ENCODE measurements at regions not wholly inside any gene's neighbourhood (a gene's known extent, or its start where the extent isn't known, plus 50 kb on each side); places are given as distances from the start of the nearest gene placed in this dataset.

DNA sequence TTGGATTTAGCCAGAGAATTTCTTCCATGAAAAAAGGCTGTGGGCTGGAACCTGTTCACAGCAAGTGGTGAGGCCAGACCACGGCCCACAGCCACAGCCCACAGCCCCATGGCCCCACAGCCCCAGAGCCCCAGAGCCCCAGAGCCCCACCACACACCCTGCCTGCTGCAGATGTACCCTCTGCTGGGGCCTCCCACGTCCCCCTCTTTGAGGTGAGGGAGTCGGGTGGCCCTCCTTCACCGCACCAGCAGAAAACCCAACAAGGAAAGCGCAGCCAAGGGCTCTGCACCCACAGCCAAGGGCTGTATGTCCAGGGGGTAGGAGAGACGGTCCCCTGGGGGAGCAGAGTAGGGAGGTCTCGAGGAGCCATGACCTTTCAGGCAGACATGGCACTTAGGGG lies 327.5 kb upstream of the DIO3 start:
- H3K4me1 Mint-ChIP-seq = no peaks in the 10 kb centered on the region
- CTCF ChIA-PET = interaction anchor here (2.3 kb wide), 1 partner anchor 382 kb away, joined by 11 read pairs; no protein-coding TSS in a partner anchor

DNA sequence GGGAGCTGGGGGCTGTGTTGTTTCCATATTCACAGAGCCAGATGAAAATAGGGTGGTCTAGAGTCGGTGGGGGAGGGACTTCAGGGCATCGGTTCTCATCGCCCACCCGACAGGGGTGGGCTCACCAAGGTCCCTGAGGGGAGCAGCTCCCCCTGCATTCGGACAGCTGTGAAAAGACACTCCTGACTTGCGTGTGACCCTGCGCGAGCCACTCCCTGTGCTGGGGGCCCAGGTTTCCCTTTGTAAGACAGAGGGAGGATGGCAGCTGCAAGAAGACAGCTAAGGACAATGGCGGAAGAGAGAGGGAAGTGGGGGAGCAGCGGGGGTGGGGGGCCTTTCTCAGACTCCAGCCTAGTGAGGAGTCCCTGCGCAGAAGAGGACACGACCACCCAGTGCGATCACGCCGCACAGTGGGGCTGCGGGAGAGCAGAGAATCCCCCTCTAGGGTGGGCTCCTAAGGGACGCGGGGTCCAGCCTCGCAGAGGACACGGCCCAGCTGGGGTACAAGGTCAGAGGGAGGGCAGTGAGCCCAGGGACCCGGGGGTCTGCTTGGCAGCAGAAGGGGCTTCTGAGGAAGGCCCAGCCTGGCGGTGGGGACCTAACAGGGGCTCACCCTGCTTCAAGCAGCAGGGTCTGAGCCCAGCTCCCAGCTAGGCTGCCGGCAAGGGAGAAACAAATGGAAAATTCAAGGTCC lies 326.9 kb upstream of the DIO3 start:
- H3K9me3 Mint-ChIP-seq = no peaks in the 10 kb centered on the region
- DNase-seq = no peak
- CTCF ChIA-PET = interaction anchor here (2.3 kb wide), 1 partner anchor 383 kb away, joined by 11 read pairs; no protein-coding TSS in a partner anchor
- H3K36me3 Mint-ChIP-seq = no peaks in the 10 kb centered on the region
- no peaks in the 10 kb centered on the region for H3K4me1 Mint-ChIP-seq
- H3K27ac Mint-ChIP-seq = no peak overlapping the region
- no peak overlapping the region for H3K4me3 Mint-ChIP-seq
- H3K27me3 Mint-ChIP-seq = peaks cover 4% of the 10 kb centered on the region

More for the DNA sequence above, 327.5 kb upstream of the DIO3 start:
- no peak overlapping the region for H3K4me3 Mint-ChIP-seq
- no peaks in the 10 kb centered on the region for H3K9me3 Mint-ChIP-seq
- peaks cover 4% of the 10 kb centered on the region for H3K27me3 Mint-ChIP-seq
- no peak for DNase-seq
- H3K36me3 Mint-ChIP-seq = no peaks in the 10 kb centered on the region
- H3K27ac Mint-ChIP-seq = no peak overlapping the region

DNA sequence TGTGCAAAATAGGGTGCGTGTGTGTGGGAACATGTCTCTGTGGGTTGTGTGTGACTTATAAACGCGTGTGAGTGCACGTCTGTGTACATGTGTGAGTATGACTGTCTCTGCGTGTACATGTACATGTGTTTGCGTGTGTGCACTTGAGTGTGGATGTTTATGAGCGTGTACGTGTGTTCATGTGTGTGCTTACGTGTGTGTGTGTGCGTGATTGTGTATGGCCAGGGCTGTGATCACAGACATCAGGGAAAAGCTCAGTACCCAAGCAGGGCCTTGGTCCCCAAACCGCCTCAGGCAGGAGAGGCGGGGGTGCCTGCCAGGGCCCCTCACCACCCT lies 326.3 kb upstream of the DIO3 start:
- H3K9me3 Mint-ChIP-seq = no peaks in the 10 kb centered on the region
- CTCF ChIA-PET = interaction anchor here (2.3 kb wide), 1 partner anchor 384 kb away, joined by 11 read pairs; no protein-coding TSS in a partner anchor

DNA sequence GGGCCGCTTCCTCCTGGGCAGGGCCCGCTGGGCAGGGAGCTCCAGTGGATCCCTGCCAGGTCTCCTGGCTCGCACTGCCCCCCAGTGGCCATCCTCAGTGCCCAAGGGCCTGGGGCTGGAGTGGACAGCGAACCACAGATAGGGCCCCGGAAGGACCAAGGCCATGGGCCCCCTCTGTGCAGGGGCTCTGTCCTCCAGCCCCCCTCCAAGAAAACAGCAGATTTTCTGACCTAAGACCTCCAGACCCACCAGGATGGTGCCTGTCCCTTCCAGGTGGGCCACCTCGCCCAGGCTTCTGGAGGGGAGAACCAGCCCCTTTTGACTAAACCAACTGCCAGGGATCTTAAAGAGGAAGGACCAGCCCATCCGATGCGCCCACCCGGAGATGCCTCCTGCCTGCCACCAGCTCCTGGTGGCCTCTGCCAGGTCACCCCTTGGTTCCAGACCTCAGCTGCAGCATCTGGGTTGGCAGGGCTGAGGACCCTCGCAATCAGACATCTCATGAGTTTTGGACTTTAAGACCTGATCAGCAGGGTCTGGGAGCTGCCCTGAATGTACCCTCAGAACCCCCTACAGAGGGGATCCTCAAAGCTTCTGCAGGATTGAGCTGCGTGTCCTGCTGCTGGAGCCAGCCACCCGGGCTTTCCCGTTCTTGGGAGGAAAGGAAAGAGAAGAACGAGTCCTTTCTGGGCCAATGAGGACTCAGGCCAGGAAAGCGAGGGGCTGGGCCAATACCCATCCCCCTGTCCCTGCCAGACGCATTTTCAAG lies 325.8 kb upstream of the DIO3 start:
- DNase-seq = peak; percentile 44
- no peaks in the 10 kb centered on the region for H3K4me1 Mint-ChIP-seq
- H3K36me3 Mint-ChIP-seq = no peaks in the 10 kb centered on the region
- CTCF ChIA-PET = interaction anchor here (2.3 kb wide), 1 partner anchor 384 kb away, joined by 11 read pairs; no protein-coding TSS in a partner anchor
- H3K9me3 Mint-ChIP-seq = no peaks in the 10 kb centered on the region
- no peak overlapping the region for H3K4me3 Mint-ChIP-seq
- H3K27ac Mint-ChIP-seq = no peak overlapping the region
- H3K27me3 Mint-ChIP-seq = peaks cover 4% of the 10 kb centered on the region

More for the DNA sequence above, 326.3 kb upstream of the DIO3 start:
- H3K4me1 Mint-ChIP-seq = no peaks in the 10 kb centered on the region
- H3K4me3 Mint-ChIP-seq = no peak overlapping the region
- no peaks in the 10 kb centered on the region for H3K36me3 Mint-ChIP-seq
- DNase-seq = no peak
- H3K27ac Mint-ChIP-seq = no peak overlapping the region
- H3K27me3 Mint-ChIP-seq = peaks cover 4% of the 10 kb centered on the region

GRCh38 chr14:101236496-101237251 lies 324.6 kb upstream of the DIO3 start:
- H3K4me3 Mint-ChIP-seq = no peak overlapping the region
- peaks cover 4% of the 10 kb centered on the region for H3K27me3 Mint-ChIP-seq
- CTCF ChIA-PET = no interaction called here
- DNase-seq = no peak
- no peak overlapping the region for H3K27ac Mint-ChIP-seq
- no peaks in the 10 kb centered on the region for H3K4me1 Mint-ChIP-seq
- no peaks in the 10 kb centered on the region for H3K9me3 Mint-ChIP-seq
- no peaks in the 10 kb centered on the region for H3K36me3 Mint-ChIP-seq

DNA sequence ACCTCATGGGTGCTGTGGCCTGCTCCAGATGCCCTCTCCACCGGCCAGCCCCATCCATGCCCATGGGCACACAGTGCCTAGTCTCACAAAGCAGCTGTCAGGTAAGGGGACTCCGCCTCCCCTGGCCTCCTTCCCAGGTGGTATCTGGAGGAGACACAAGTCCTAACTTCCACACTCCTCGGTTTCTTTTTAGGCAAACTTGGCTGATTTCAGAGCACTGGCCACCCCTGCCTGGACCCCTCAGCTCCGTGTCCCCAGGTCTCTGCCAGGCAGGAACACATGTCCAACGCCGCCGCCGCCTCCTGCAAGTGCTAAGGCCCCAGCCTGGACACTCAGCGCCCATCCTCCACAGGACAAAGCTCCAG lies 324.1 kb upstream of the DIO3 start:
- Mint-ChIP-seq H3K9me3 (no peaks in the 10 kb centered on the region), H3K36me3 (no peaks in the 10 kb centered on the region), H3K27ac (no peak overlapping the region), H3K4me1 (no peaks in the 10 kb centered on the region), H3K4me3 (no peak overlapping the region), H3K27me3 (peaks cover 4% of the 10 kb centered on the region)
- CTCF ChIA-PET = no interaction called here
- no peak for DNase-seq

DNA sequence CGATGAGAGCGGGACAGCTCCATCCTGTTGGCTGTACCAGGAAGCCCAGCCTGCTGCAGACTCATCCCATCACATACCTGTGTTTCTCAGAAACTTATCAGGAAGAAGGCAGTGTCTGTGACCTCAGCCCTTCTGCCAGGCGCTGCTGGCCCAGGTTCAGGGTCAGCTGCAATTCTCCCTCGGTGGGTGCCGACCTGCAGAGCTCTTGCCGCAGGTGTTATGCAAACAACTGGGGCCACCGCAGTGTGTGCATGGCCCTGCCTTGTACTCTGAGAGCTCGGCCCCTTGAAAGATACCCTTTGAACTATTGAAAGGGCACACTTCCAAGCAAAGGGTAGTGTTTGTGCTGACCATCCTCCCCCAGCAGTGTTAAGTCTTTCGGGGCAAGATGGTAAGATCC lies 322.2 kb upstream of the DIO3 start:
- H3K9me3 Mint-ChIP-seq = no peaks in the 10 kb centered on the region
- H3K4me3 Mint-ChIP-seq = no peak overlapping the region
- no peak for DNase-seq
- no peaks in the 10 kb centered on the region for H3K4me1 Mint-ChIP-seq
- H3K27ac Mint-ChIP-seq = no peak overlapping the region
- CTCF ChIA-PET = no interaction called here
- no peaks in the 10 kb centered on the region for H3K36me3 Mint-ChIP-seq
- peaks cover 4% of the 10 kb centered on the region for H3K27me3 Mint-ChIP-seq

DNA sequence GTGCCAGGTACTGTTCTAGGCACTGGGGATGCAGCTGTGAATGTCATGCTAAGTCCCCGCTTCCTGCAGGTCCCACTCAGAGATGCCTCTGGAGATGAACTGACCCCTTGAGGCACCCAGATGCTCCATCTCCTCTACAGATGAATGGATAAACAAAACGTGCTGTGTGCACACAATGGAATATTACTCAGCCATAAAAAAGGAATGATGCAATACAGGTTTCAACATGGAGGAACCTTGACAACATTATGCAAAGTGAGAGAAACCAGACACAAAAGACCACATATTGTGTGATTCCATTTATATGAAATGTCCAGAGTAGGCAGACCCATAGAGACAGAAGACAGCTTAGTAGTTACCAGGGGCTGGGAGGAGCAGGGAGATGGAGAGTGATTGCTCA lies 320.1 kb upstream of the DIO3 start:
- Mint-ChIP-seq H3K9me3 (no peaks in the 10 kb centered on the region), H3K4me1 (no peaks in the 10 kb centered on the region), H3K4me3 (no peak overlapping the region), H3K27ac (no peak overlapping the region), H3K36me3 (no peaks in the 10 kb centered on the region), H3K27me3 (peaks cover 4% of the 10 kb centered on the region)
- CTCF ChIA-PET = no interaction called here
- DNase-seq = no peak

- CTCF ChIA-PET = no interaction called here
- peaks cover 4% of the 10 kb centered on the region for H3K27me3 Mint-ChIP-seq
- no peak for DNase-seq
Measured at GRCh38 chr14:101241807-101242278, 319.5 kb upstream of the DIO3 start.

DNA sequence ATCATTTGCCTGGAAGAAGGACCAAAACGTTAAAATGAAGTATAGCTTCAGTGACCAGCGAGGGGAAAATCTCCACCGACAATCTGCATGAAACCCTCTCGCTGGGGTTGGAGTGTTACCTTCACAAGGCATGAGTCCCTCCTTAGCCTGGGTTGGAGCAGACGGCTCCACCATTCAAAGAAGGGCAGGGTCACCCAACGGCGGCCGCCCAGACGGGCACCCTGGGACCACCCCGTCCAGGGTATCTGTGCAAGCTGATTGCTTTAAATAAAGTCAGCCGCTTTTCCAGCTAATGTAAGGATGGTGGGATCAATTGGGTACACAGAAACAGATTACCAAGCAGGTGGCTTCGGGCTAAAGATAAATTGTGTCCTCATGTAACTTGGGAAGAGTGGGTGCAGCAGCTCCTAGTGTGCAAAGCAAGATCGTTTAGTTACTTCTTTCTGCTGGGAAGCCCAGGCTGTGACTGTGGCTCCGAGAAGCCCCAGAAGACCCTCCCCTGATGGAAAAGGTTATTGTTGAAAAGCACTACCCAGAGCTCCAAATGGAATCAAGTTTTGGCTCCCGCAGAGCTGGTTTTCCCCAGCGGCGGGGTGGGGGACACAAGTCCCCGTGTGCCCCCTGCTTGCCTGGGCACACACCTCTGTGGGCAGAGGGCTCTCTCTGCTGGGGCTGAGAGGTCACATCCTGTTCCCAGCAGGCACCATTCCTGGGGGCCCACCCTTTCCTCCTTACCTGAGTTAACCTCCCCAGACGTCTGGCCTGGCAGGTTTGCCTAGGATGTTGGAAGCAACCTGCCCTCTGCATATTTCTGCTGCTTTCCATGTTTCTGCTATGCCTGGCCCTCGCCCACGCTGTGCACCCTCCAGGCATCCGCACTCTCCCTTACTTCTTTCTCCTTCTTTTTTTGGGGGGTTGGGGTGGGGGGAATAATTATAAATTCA lies 318.6 kb upstream of the DIO3 start:
- Mint-ChIP-seq H3K4me1 (no peaks in the 10 kb centered on the region), H3K36me3 (no peaks in the 10 kb centered on the region), H3K4me3 (no peak overlapping the region), H3K27ac (no peak overlapping the region), H3K27me3 (no peaks in the 10 kb centered on the region), H3K9me3 (no peaks in the 10 kb centered on the region)
- DNase-seq = no peak
- CTCF ChIA-PET = no interaction called here

More at GRCh38 chr14:101241807-101242278, 319.5 kb upstream of the DIO3 start:
- no peaks in the 10 kb centered on the region for H3K9me3 Mint-ChIP-seq
- H3K4me3 Mint-ChIP-seq = no peak overlapping the region
- H3K36me3 Mint-ChIP-seq = no peaks in the 10 kb centered on the region
- H3K4me1 Mint-ChIP-seq = no peaks in the 10 kb centered on the region
- H3K27ac Mint-ChIP-seq = no peak overlapping the region

GRCh38 chr14:101243587-101244338 lies 317.5 kb upstream of the DIO3 start:
- CTCF ChIA-PET = no interaction called here
- Mint-ChIP-seq H3K4me3 (no peak overlapping the region), H3K36me3 (no peaks in the 10 kb centered on the region), H3K27me3 (no peaks in the 10 kb centered on the region), H3K9me3 (no peaks in the 10 kb centered on the region), H3K27ac (no peak overlapping the region), H3K4me1 (no peaks in the 10 kb centered on the region)
- DNase-seq = no peak

- no peak for DNase-seq
- no peaks in the 10 kb centered on the region for H3K36me3 Mint-ChIP-seq
- H3K27ac Mint-ChIP-seq = no peak overlapping the region
- no peak overlapping the region for H3K4me3 Mint-ChIP-seq
- H3K4me1 Mint-ChIP-seq = peaks cover 5% of the 10 kb centered on the region
- CTCF ChIA-PET = no interaction called here
- no peaks in the 10 kb centered on the region for H3K9me3 Mint-ChIP-seq
- no peaks in the 10 kb centered on the region for H3K27me3 Mint-ChIP-seq
Measured at GRCh38 chr14:101246894-101247841, 314.1 kb upstream of the DIO3 start.
